Activated CD4-positive, alpha-beta T cell treated with anti-CD3 and anti-CD28 coated beads, Interleukin-2, amount 50 U/mL, for 24 hours (primary cell): ENCODE measurements at regions not wholly inside any gene's neighbourhood (a gene's known extent, or its start where the extent isn't known, plus 50 kb on each side); places are given as distances from the start of the nearest gene placed in this dataset.
"Not testable (repeated sequence)": the region's sequence is repeated elsewhere in the genome, so short reads cannot be mapped to it uniquely, and the experiment has no call there.

Experiments
- DNase-seq, 2 donors: peaks; one replicate each; pipeline ENCODE4 v3.0.0-alpha.2; 2020; ENCODE audit warnings: low read depth in 1 of 2, low spot score in 1 of 2

GRCh38 chr11:67940440-67940839 lies 63.5 kb downstream of the UNC93B1 start:
- not testable (repeated sequence) for DNase-seq

GRCh38 chr11:67938964-67939363 lies 64.9 kb downstream of the UNC93B1 start:
- DNase-seq = not testable (repeated sequence)

GRCh38 chr11:67938371-67938770 lies 65.5 kb downstream of the UNC93B1 start:
- not testable (repeated sequence) for DNase-seq

GRCh38 chr11:67923565-67923964 lies 80.3 kb downstream of the UNC93B1 start:
- DNase-seq = not testable (repeated sequence)

- peak in 1 of 2 donors; percentile 38 for DNase-seq
Observed at GRCh38 chr11:67920546-67920945, 83.4 kb downstream of the UNC93B1 start.

GRCh38 chr11:67912184-67912583 lies 91.7 kb downstream of the UNC93B1 start:
- not testable (repeated sequence) for DNase-seq

GRCh38 chr11:67911211-67911610 lies 92.7 kb downstream of the UNC93B1 start:
- DNase-seq = not testable (repeated sequence)

GRCh38 chr11:67910803-67911202 lies 93.1 kb downstream of the UNC93B1 start:
- not testable (repeated sequence) for DNase-seq

GRCh38 chr11:67906969-67907368 lies 96.9 kb downstream of the UNC93B1 start:
- DNase-seq = not testable (repeated sequence)

- DNase-seq = not testable (repeated sequence)
Observed at GRCh38 chr11:67899462-67899861, 104.4 kb downstream of the UNC93B1 start.

- not testable (repeated sequence) for DNase-seq
Observed at GRCh38 chr11:67893487-67893886, 110.4 kb downstream of the UNC93B1 start.

GRCh38 chr11:67889646-67890045 lies 114.3 kb downstream of the UNC93B1 start:
- not testable (repeated sequence) for DNase-seq

GRCh38 chr11:67888056-67888455 lies 115.8 kb downstream of the UNC93B1 start:
- DNase-seq = not testable (repeated sequence)

GRCh38 chr11:67886672-67887071 lies 117.2 kb downstream of the UNC93B1 start:
- not testable (repeated sequence) for DNase-seq

GRCh38 chr11:67886207-67886606 lies 117.7 kb downstream of the UNC93B1 start:
- DNase-seq = not testable (repeated sequence)

GRCh38 chr11:67885574-67885973 lies 118.3 kb downstream of the UNC93B1 start:
- DNase-seq = not testable (repeated sequence)

GRCh38 chr11:67884761-67885558 lies 118.9 kb downstream of the UNC93B1 start:
- peak in 1 of 2 donors; percentile 32 for DNase-seq

- DNase-seq = not testable (repeated sequence)
Observed at GRCh38 chr11:67884073-67884757, 119.7 kb downstream of the UNC93B1 start.

GRCh38 chr11:67882304-67882703 lies 121.6 kb downstream of the UNC93B1 start:
- DNase-seq = not testable (repeated sequence)

GRCh38 chr11:67881836-67882235 lies 122.1 kb downstream of the UNC93B1 start:
- not testable (repeated sequence) for DNase-seq

- not testable (repeated sequence) for DNase-seq
Observed at GRCh38 chr11:67880594-67881196, 123.2 kb downstream of the UNC93B1 start.

- not testable (repeated sequence) for DNase-seq
Observed at GRCh38 chr11:67878666-67879065, 125.2 kb downstream of the UNC93B1 start.
